GM18517 (cell line): ENCODE measurements at regions not wholly inside any gene's neighbourhood (a gene's known extent, or its start where the extent isn't known, plus 50 kb on each side); places are given as distances from the start of the nearest gene placed in this dataset.
A peak's percentile ranks its signal among the peaks of the same experiment; 100 is the strongest.

ENCODE experiments used
- ATAC-seq: cut with Tn5 transposase; IDR thresholded peaks from one replicate; pipeline ENCODE4 v1.9.1; 2021; ENCODE audit warnings: mild to moderate bottlenecking, moderate library complexity; ENCODE audit not compliant: unreplicated experiment

- no peak for ATAC-seq
These were observed 128.4 kb upstream of the SPRY2 start for GRCh38 chr13:80469105-80469852.

- ATAC-seq = no peak
These were observed 124.4 kb upstream of the SPRY2 start for GRCh38 chr13:80465321-80465720.

- no peak for ATAC-seq
These were observed 122.9 kb upstream of the SPRY2 start for GRCh38 chr13:80463673-80464352.

GRCh38 chr13:80462567-80462966 is 121.6 kb upstream of the SPRY2 start:
- ATAC-seq = no peak

GRCh38 chr13:80462037-80462436 is 121.1 kb upstream of the SPRY2 start:
- ATAC-seq = no peak

GRCh38 chr13:80458543-80458942 is 117.6 kb upstream of the SPRY2 start:
- ATAC-seq = no peak

GRCh38 chr13:80454245-80454644 is 113.3 kb upstream of the SPRY2 start:
- ATAC-seq = peak; percentile 96

- ATAC-seq = no peak
These were observed 111.4 kb upstream of the SPRY2 start for GRCh38 chr13:80452279-80452678.

GRCh38 chr13:80451641-80452040 is 110.7 kb upstream of the SPRY2 start:
- ATAC-seq = no peak

- ATAC-seq = no peak
These were observed 109.5 kb upstream of the SPRY2 start for GRCh38 chr13:80450386-80450785.

GRCh38 chr13:80448725-80449124 is 107.8 kb upstream of the SPRY2 start:
- no peak for ATAC-seq

- ATAC-seq = peak; percentile 35
These were observed 106.8 kb upstream of the SPRY2 start for GRCh38 chr13:80447747-80448146.

GRCh38 chr13:80444240-80445015 is 103.5 kb upstream of the SPRY2 start:
- ATAC-seq = peak; percentile 40

- no peak for ATAC-seq
These were observed 101.7 kb upstream of the SPRY2 start for GRCh38 chr13:80442609-80443008.

GRCh38 chr13:80441968-80442367 is 101.0 kb upstream of the SPRY2 start:
- peak; percentile 78 for ATAC-seq

GRCh38 chr13:80438521-80438920 is 97.6 kb upstream of the SPRY2 start:
- ATAC-seq = no peak

GRCh38 chr13:80437231-80437630 is 96.3 kb upstream of the SPRY2 start:
- no peak for ATAC-seq

GRCh38 chr13:80436571-80437169 is 95.7 kb upstream of the SPRY2 start:
- no peak for ATAC-seq

- no peak for ATAC-seq
These were observed 89.6 kb upstream of the SPRY2 start for GRCh38 chr13:80430561-80430960.

- ATAC-seq = no peak
These were observed 87.6 kb upstream of the SPRY2 start for GRCh38 chr13:80428349-80429096.

- no peak for ATAC-seq
These were observed 78.5 kb upstream of the SPRY2 start for GRCh38 chr13:80419416-80419815.
